ENCODE measurements at regions not wholly inside any gene's neighbourhood (a gene's known extent, or its start where the extent isn't known, plus 50 kb on each side); places are given as distances from the start of the nearest gene placed in this dataset.

GRCh38 chr14:34139160-34140121 lies 188.6 kb upstream of the EGLN3 start (continued):
- TF ChIP-seq CTCF (CRISPR knock-in tag; IDR thresholded peaks at IDR 0.05) (peak; percentile 38), ZNF414 (CRISPR knock-in tag; IDR thresholded peaks at IDR 0.05) (peak; percentile 66; the same call in 1 of the 2 replicates), AHDC1 (CRISPR knock-in tag; IDR thresholded peaks at IDR 0.05; ENCODE audit: borderline replicate concordance) (peak; percentile 34; the same call in 1 of the 2 replicates), FOXA3 (CRISPR knock-in tag; IDR thresholded peaks at IDR 0.05) (peak; percentile 95), MIER3 (CRISPR knock-in tag; IDR thresholded peaks at IDR 0.05; ENCODE audit: borderline replicate concordance) (peak; percentile 96), ZMYM4 (CRISPR knock-in tag; IDR thresholded peaks at IDR 0.05) (peak; percentile 84), SALL1 (CRISPR knock-in tag; IDR thresholded peaks at IDR 0.05) (peak; percentile 85), MAFF (IDR thresholded peaks at IDR 0.05; ENCODE audit: low read depth, low read length) (0 out of 2 replicates have a peak, but pooled peaks have one; percentile 34), TEAD2 (CRISPR knock-in tag; IDR thresholded peaks at IDR 0.05) (peak; percentile 31; the same call in 1 of the 2 replicates), ZNF350 (CRISPR knock-in tag; IDR thresholded peaks at IDR 0.05; ENCODE audit: borderline replicate concordance, low read depth) (peak; percentile 86; the same call in 1 of the 2 replicates), PATZ1 (CRISPR knock-in tag; IDR thresholded peaks at IDR 0.05) (peak; percentile 64), ETV5 (CRISPR knock-in tag; IDR thresholded peaks at IDR 0.05; ENCODE audit: borderline replicate concordance) (peak; percentile 47; the same call in 1 of the 2 replicates), THAP7 (CRISPR knock-in tag; IDR thresholded peaks at IDR 0.05) (0 out of 2 replicates have a peak, but pooled peaks have one; percentile 31), ZBTB39 (CRISPR knock-in tag; IDR thresholded peaks at IDR 0.05) (0 out of 2 replicates have a peak, but pooled peaks have one; percentile 28)

Data from HepG2 (cell line).